ENCODE measurements at regions not wholly inside any gene's neighbourhood (a gene's known extent, or its start where the extent isn't known, plus 50 kb on each side); places are given as distances from the start of the nearest gene placed in this dataset.

GRCh38 chr15:95912280-95912625 lies 418.2 kb upstream of the NR2F2 start:
- no peak for TF ChIP-seq CTCF (IDR thresholded peaks at IDR 0.05; ENCODE audit: borderline replicate concordance, extremely low read depth, low read length, poor library complexity, severe bottlenecking)
- TF ChIP-seq EZH2 (IDR thresholded peaks at IDR 0.05; ENCODE audit: borderline replicate concordance, low read depth, low read length, severe bottlenecking): no peak
